Cardiac muscle cell (in vitro differentiated cells and primary cell): ENCODE measurements at regions not wholly inside any gene's neighbourhood (a gene's known extent, or its start where the extent isn't known, plus 50 kb on each side); places are given as distances from the start of the nearest gene placed in this dataset.

Experiments
- DNase-seq, 2 donors: peaks; one replicate each; pipeline versions ENCODE4 v3.0.0 to v3.0.0-alpha.2; 2010 to 2017; ENCODE audit warnings: low read depth in 1 of 2, low spot score in 1 of 2
- H3K27ac ChIP-seq: fragments of 200-600 bp; sonication (generic); 2 replicates; pipeline ENCODE4 v1.5.1; 2016
- H3K27me3 ChIP-seq: fragments of 200-600 bp; sonication (generic); 2 replicates; pipeline ENCODE4 v1.6.0; 2016; ENCODE audit warnings: control low read depth
- H3K36me3 ChIP-seq: fragments of 200-600 bp; sonication (generic); 2 replicates; pipeline ENCODE4 v1.5.1; 2016; ENCODE audit warnings: control low read depth
- H3K4me1 ChIP-seq: fragments of 200-600 bp; sonication (generic); 2 replicates; pipeline ENCODE4 v1.8.1; 2017; ENCODE audit warnings: low read depth, mild to moderate bottlenecking, mixed run types
- H3K4me3 ChIP-seq: fragments of 200-600 bp; sonication (generic); 2 replicates; pipeline ENCODE4 v1.5.1; 2016; ENCODE audit warnings: mild to moderate bottlenecking
- H3K9me3 ChIP-seq: fragments of 200-600 bp; sonication (generic); 2 replicates; pipeline ENCODE4 v1.5.1; 2017; ENCODE audit warnings: low read depth, mild to moderate bottlenecking, control low read depth
- TF ChIP-seq, protein P1 (sequence below): IDR thresholded peaks from 2 replicates; pipeline ENCODE4 v1.5.1; 2012; ENCODE audit warnings: low read depth, mild to moderate bottlenecking, low read length

DNA sequence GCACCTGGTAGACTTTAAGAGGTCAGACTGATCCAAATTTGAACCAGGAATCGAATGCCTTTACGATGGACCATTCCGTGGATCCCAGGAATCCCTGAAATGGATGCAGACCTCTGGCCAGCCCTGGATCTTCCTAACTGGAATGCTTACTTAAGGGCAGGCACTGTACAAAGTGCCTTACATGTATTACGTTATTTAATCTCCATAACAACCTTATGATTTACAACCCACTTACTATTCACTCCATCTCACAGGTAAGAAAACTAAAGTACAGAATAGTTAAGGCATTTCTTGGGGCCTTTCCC is 93.6 kb downstream of the HSPH1 start:
- no peaks in the 10 kb centered on the region for H3K36me3 ChIP-seq
- TF ChIP-seq, protein P1, sequence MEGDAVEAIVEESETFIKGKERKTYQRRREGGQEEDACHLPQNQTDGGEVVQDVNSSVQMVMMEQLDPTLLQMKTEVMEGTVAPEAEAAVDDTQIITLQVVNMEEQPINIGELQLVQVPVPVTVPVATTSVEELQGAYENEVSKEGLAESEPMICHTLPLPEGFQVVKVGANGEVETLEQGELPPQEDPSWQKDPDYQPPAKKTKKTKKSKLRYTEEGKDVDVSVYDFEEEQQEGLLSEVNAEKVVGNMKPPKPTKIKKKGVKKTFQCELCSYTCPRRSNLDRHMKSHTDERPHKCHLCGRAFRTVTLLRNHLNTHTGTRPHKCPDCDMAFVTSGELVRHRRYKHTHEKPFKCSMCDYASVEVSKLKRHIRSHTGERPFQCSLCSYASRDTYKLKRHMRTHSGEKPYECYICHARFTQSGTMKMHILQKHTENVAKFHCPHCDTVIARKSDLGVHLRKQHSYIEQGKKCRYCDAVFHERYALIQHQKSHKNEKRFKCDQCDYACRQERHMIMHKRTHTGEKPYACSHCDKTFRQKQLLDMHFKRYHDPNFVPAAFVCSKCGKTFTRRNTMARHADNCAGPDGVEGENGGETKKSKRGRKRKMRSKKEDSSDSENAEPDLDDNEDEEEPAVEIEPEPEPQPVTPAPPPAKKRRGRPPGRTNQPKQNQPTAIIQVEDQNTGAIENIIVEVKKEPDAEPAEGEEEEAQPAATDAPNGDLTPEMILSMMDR: no peak
- DNase-seq: no peak
- H3K4me3 ChIP-seq: no peak overlapping the region
- H3K27ac ChIP-seq: no peak overlapping the region
- H3K4me1 ChIP-seq: no peaks in the 10 kb centered on the region
- no peaks in the 10 kb centered on the region for H3K9me3 ChIP-seq
- no peaks in the 10 kb centered on the region for H3K27me3 ChIP-seq

DNA sequence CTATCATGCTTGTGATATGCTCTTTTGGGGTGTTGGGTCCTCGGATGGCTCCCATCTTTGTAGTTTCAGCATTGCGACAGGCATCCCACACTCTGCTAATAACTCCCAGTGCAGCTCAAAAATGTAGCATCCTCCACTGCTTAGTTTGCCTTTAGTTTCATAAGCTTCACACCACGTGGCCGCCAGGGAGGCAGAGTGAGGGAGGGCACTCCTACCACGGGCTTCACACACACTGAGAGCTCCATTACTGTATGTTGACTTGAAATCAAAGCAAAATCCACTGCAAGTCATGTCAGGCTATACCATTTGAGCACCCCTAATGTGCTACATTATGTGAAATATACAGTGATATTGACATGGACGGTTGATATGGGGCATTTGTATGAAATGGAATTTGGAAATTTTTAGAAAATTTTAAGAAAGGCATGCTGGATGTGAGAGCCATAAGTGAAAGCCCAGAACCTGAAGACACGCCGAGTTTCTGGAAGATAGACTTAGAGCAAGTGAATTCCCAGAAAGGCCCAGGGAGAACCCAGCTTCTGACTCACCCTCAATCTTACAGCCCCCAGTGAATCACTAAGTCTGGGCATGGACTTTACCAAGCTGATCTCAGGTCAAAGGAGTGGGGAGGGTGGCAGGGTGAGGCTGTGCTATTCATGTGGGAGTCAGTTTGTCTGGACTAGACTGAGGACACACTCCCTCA is 94.1 kb downstream of the HSPH1 start:
- Histone ChIP-seq H3K27me3 (no peaks in the 10 kb centered on the region), H3K36me3 (no peaks in the 10 kb centered on the region), H3K27ac (no peak overlapping the region), H3K4me3 (no peak overlapping the region), H3K9me3 (no peaks in the 10 kb centered on the region), H3K4me1 (no peaks in the 10 kb centered on the region)
- DNase-seq: peak in 1 of 2 donors; percentile 53
- TF ChIP-seq, protein P1: no peak

DNA sequence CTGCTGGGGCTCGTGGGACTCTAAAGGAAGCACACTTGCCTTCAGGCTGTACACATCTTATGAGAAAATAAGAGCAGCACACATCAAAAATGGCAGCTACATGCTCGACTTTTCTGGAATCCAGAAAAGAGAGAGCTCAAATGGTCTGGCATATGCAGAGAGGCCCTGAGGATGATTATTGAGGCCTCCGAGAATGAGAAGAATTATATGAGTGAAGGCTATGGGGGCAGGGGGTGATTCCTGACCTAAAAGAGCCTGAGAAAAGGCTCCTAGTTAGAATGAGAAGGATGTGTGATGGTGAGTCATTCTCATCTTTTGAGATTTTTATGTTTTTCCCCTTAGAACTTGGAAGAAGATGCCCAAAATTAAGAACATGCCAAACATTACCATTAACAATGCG is 97.1 kb downstream of the HSPH1 start:
- Histone ChIP-seq H3K27ac (no peak overlapping the region), H3K9me3 (no peaks in the 10 kb centered on the region), H3K27me3 (no peaks in the 10 kb centered on the region), H3K4me3 (no peak overlapping the region), H3K36me3 (no peaks in the 10 kb centered on the region), H3K4me1 (no peaks in the 10 kb centered on the region)
- no peak for DNase-seq
- TF ChIP-seq, protein P1: no peak

DNA sequence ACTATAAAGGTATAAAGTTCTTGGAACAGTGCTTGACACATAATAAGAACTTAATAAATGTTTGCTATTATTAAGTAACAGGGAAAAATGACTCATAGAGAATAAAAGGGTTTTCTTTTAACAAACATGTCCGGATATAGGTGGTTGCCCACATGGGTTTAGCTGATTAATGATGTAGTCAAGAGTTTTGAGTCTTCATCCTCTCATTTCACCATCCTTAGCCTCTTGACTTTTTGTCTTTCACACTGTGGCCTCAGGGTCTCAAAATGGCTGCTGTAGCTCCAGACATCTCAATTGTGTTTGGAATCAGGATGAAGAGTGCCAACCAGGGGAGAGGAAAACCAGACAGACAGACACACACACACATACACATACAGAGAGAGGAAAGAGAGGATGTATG is 97.9 kb downstream of the HSPH1 start:
- no peak for DNase-seq
- H3K36me3 ChIP-seq: no peaks in the 10 kb centered on the region
- H3K4me3 ChIP-seq: no peak overlapping the region
- no peak overlapping the region for H3K27ac ChIP-seq
- H3K4me1 ChIP-seq: no peaks in the 10 kb centered on the region
- no peaks in the 10 kb centered on the region for H3K27me3 ChIP-seq
- TF ChIP-seq, protein P1: no peak
- no peaks in the 10 kb centered on the region for H3K9me3 ChIP-seq

DNA sequence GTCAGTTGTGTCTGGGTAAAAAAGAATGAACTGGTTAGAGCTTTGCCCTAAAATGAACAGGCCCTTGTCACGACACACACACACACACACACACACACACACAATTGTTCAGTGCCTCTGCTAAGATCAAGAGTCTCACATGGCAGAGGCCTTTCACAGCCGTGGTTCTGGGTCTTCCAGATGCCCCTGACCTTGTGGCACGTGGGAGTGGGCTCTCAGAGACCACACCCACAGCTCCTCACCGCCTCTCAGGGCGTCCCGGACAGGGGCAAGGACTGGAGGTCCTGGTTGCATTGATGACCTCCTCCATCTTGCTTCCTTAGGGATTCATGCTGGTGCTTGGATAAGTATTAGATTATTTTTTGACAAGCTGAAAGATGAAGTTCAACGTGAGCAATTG is 101.0 kb downstream of the HSPH1 start:
- no peak for DNase-seq
- H3K36me3 ChIP-seq: no peaks in the 10 kb centered on the region
- H3K9me3 ChIP-seq: no peaks in the 10 kb centered on the region
- TF ChIP-seq, protein P1: no peak
- H3K27ac ChIP-seq: no peak overlapping the region
- no peaks in the 10 kb centered on the region for H3K4me1 ChIP-seq
- H3K4me3 ChIP-seq: no peak overlapping the region
- no peaks in the 10 kb centered on the region for H3K27me3 ChIP-seq
